SK-N-SH (cell line): ENCODE measurements at regions not wholly inside any gene's neighbourhood (a gene's known extent, or its start where the extent isn't known, plus 50 kb on each side); places are given as distances from the start of the nearest gene placed in this dataset.

Experiments used
- CTCF ChIA-PET: fragments of 300-600, 350-600 bp; formaldehyde crosslinking; extraction: SDS; loops from one replicate; lab custom pipeline; 2021; lab: Yijun Ruan, JAX
- POLR2A ChIA-PET: fragments of 350-600 bp; sonication (Branson Sonifier 250); formaldehyde crosslinking; extraction: SDS; loops from one replicate; lab custom pipeline; 2020; ENCODE audit warnings: antibody characterized with exemption, inconsistent platforms; lab: Yijun Ruan, JAX
- DNase-seq: peaks from one replicate; pipeline ENCODE4 v3.0.0; 2012
- H2AFZ ChIP-seq: fragments of 200-600 bp; sonication (generic); 2 replicates; pipeline ENCODE4 v1.8.1; 2016; ENCODE audit warnings: antibody characterized with exemption, mild to moderate bottlenecking, low read depth
- H3F3A ChIP-seq: fragments of 200-600 bp; sonication (generic); replicated peaks from 2 replicates; pipeline ENCODE3; 2016; ENCODE audit warnings: antibody characterized with exemption, mild to moderate bottlenecking; ENCODE audit not compliant: insufficient read depth
- H3K27ac ChIP-seq, 2 experiments: fragments of 200-500 bp in 1 of 2; fragments of 200-600 bp in 1 of 2; sonication (Bioruptor generic) in 1 of 2; sonication (generic), shearing (Covaris generic) in 1 of 2; 2 replicates each; pipeline versions ENCODE4 v1.5.1 to v1.6.1; 2014 to 2016; ENCODE audit warnings: low read depth in 2 of 2, inconsistent platforms in 1 of 2, low read length in 1 of 2, mild to moderate bottlenecking in 1 of 2, mixed read lengths in 1 of 2
- H3K27me3 ChIP-seq: fragments of 200-600 bp; sonication (generic), shearing (Covaris generic); 2 replicates; pipeline ENCODE4 v1.6.1; 2016; ENCODE audit warnings: mixed run types; ENCODE audit not compliant: insufficient read depth
- H3K36me3 ChIP-seq, 2 experiments: fragments of 200-500 bp in 1 of 2; fragments of 200-600 bp in 1 of 2; sonication (Bioruptor generic) in 1 of 2; sonication (generic) in 1 of 2; replicated peaks in 1 of 2; 2 replicates each; pipeline versions ENCODE3 to v1.5.1; 2014 to 2016; ENCODE audit warnings: low read length in 1 of 2, mild to moderate bottlenecking in 1 of 2; ENCODE audit not compliant: insufficient read depth in 2 of 2, control insufficient read depth in 1 of 2
- H3K4me1 ChIP-seq, 2 experiments: fragments of 200-500 bp in 1 of 2; fragments of 200-600 bp in 1 of 2; sonication (Bioruptor generic) in 1 of 2; sonication (generic), shearing (Covaris generic) in 1 of 2; 2 replicates each; pipeline versions ENCODE4 v1.5.1 to v1.6.1; 2014 to 2016; ENCODE audit warnings: low read depth in 1 of 2, low read length in 1 of 2, mixed run types in 1 of 2; ENCODE audit not compliant: insufficient read depth in 2 of 2, control insufficient read depth in 1 of 2
- H3K4me2 ChIP-seq: fragments of 200-600 bp; sonication (generic), shearing (Covaris generic); 2 replicates; pipeline ENCODE4 v1.6.1; 2017; ENCODE audit warnings: mixed run types
- H3K4me3 ChIP-seq, 2 experiments: fragments of 200-500 bp in 1 of 2; fragments of 200-600 bp in 1 of 2; sonication (Bioruptor generic) in 1 of 2; sonication (generic), shearing (Covaris generic) in 1 of 2; 2 replicates each; pipeline versions ENCODE4 v1.5.1 to v1.8.1; 2014 to 2016; ENCODE audit warnings: low read depth in 2 of 2, inconsistent platforms in 1 of 2, low read length in 1 of 2, mild to moderate bottlenecking in 1 of 2, mixed read lengths in 1 of 2, moderate library complexity in 1 of 2
- H3K79me2 ChIP-seq: fragments of 200-600 bp; sonication (generic); 2 replicates; pipeline ENCODE4 v1.8.1; 2017; ENCODE audit warnings: mild to moderate bottlenecking; ENCODE audit not compliant: insufficient read depth
- H3K9ac ChIP-seq: fragments of 200-600 bp; sonication (generic); 2 replicates; pipeline ENCODE4 v1.6.1; 2017; ENCODE audit warnings: mixed run types
- H3K9me2 ChIP-seq: fragments of 200-600 bp; sonication (generic); 2 replicates; pipeline ENCODE4 v1.6.1; 2017; ENCODE audit warnings: mixed run types
- H3K9me3 ChIP-seq: fragments of 200-600 bp; sonication (generic); 2 replicates; pipeline ENCODE4 v1.6.1; 2017; ENCODE audit warnings: mixed run types, mild to moderate bottlenecking, moderate library complexity
- H4K20me1 ChIP-seq: fragments of 200-600 bp; sonication (generic); 2 replicates; pipeline ENCODE4 v1.6.1; 2017; ENCODE audit warnings: mild to moderate bottlenecking, mixed run types; ENCODE audit not compliant: insufficient read depth
- ELF1 ChIP-seq: IDR thresholded peaks from 2 replicates; pipeline ENCODE4 v1.4.0; 2012
- FOSL2 ChIP-seq: IDR thresholded peaks from 2 replicates; pipeline ENCODE4 v1.4.0; 2012; ENCODE audit warnings: low read depth, mild to moderate bottlenecking, moderate library complexity, borderline replicate concordance
- FOXJ3 ChIP-seq: sonication (generic); formaldehyde crosslinking; IDR thresholded peaks from 2 replicates; pipeline ENCODE4 v1.5.1; 2020; ENCODE audit warnings: mild to moderate bottlenecking, missing genetic modification reagents
- FOXM1 ChIP-seq: IDR thresholded peaks from 2 replicates; pipeline ENCODE4 v1.4.0; 2012; ENCODE audit warnings: low read depth, mild to moderate bottlenecking
- GABPA ChIP-seq: IDR thresholded peaks from 2 replicates; pipeline ENCODE4 v1.4.0; 2012; ENCODE audit warnings: low read depth, mild to moderate bottlenecking
- GATA2 ChIP-seq: sonication (generic); formaldehyde crosslinking; IDR thresholded peaks from 2 replicates; pipeline ENCODE4 v1.5.0; 2020; ENCODE audit warnings: mild to moderate bottlenecking, missing genetic modification reagents
- IRF3 ChIP-seq: fragments of 150-350 bp; IDR thresholded peaks from 2 replicates; pipeline ENCODE4 v1.6.1; 2016; ENCODE audit warnings: mild to moderate bottlenecking, low read depth, low read length
- MEF2A ChIP-seq: IDR thresholded peaks from 2 replicates; pipeline ENCODE4 v1.4.0; 2012; ENCODE audit warnings: low read depth, borderline replicate concordance
- NFIC ChIP-seq: IDR thresholded peaks from 2 replicates; pipeline ENCODE4 v1.4.0; 2012; ENCODE audit warnings: borderline replicate concordance
- POLR2AphosphoS5 ChIP-seq: IDR thresholded peaks from 2 replicates; pipeline ENCODE4 v1.6.1; 2012; ENCODE audit warnings: low read depth, low read length
- RAD21 ChIP-seq: IDR thresholded peaks from 2 replicates; pipeline ENCODE4 v1.6.1; 2012; ENCODE audit warnings: mild to moderate bottlenecking, low read length
- RCOR1 ChIP-seq: fragments of 150-350 bp; IDR thresholded peaks from 2 replicates; pipeline ENCODE4 v1.6.1; 2017; ENCODE audit warnings: antibody characterized with exemption, low read length
- RFX5 ChIP-seq: IDR thresholded peaks from 2 replicates; pipeline ENCODE4 v1.6.1; 2012; ENCODE audit warnings: mild to moderate bottlenecking, improper control_type of control experiment, low read length
- RXRA ChIP-seq: IDR thresholded peaks from 2 replicates; pipeline ENCODE4 v1.4.0; 2012; ENCODE audit warnings: low read depth, mild to moderate bottlenecking, borderline replicate concordance
- SIN3A ChIP-seq: IDR thresholded peaks from 2 replicates; pipeline ENCODE4 v1.6.1; 2012; ENCODE audit warnings: low read depth, mild to moderate bottlenecking, low read length, moderate library complexity, borderline replicate concordance
- TAF1 ChIP-seq: IDR thresholded peaks from 2 replicates; pipeline ENCODE4 v1.6.1; 2012; ENCODE audit warnings: low read depth, mild to moderate bottlenecking, low read length, moderate library complexity, borderline replicate concordance
- USF2 ChIP-seq: fragments of 150-350 bp; IDR thresholded peaks from 2 replicates; pipeline ENCODE4 v1.6.1; 2017; ENCODE audit warnings: antibody characterized with exemption, low read length, low read depth, borderline replicate concordance
- WGBS: methylation state at CpG from one replicate; pipeline ENCODE4 v1.1.6; 2017; ENCODE audit warnings: low lambda C conversion rate; 5-methylcytosine and 5-hydroxymethylcytosine counted together
- TF ChIP-seq, protein P1 (sequence below): IDR thresholded peaks from 2 replicates; pipeline ENCODE4 v1.6.1; 2012; ENCODE audit warnings: mild to moderate bottlenecking, low read depth, low read length, moderate library complexity

DNA sequence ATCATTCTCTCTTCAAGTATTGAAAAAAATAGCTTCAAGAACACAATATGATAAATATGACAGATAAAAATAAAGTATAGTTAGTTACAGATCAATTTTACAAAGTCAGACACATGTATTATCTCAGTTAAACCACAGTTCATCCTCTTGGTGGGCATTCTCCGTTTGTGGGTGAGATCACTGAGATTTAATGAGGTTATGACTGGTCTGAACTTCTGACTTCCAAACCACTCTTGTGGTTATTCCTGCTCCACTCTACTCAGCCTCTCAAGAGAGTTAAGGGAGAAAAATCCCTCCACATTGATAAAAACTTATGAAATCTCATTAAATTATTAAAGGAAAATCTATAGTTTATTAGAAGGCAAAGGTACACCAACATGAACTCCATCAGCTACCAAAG, 229.9 kb upstream of the LRTM1 start:
- WGBS: 42% methylated on average over 1 of the region's 1 CpG
- Histone ChIP-seq H3K27me3 (no peaks in the 10 kb centered on the region), H3K9me3 (no peaks in the 10 kb centered on the region), H4K20me1 (no peaks in the 10 kb centered on the region), H3K36me3 (no peaks in the 10 kb centered on the region), H3F3A (peaks cover 33% of the 10 kb centered on the region), H3K9ac (no peak overlapping the region), H3K4me1 (peaks cover 8 to 22% of the 10 kb centered on the region in 2 experiments), H3K4me2 (no peak overlapping the region), H3K4me3 (no peak overlapping the region), H3K9me2 (no peaks in the 10 kb centered on the region), H2AFZ (no peak overlapping the region), H3K27ac (no peak overlapping the region), H3K79me2 (no peaks in the 10 kb centered on the region; the same call in 1 of the 2 replicates)
- ChIA-PET CTCF (interaction anchor here (1.7 kb wide), 1 partner anchor 24 kb away, joined by 6 read pairs; no protein-coding TSS in a partner anchor), POLR2A (no interaction called here)
- no peak for DNase-seq
- TF ChIP-seq GATA2 (CRISPR knock-in tag): no peak
- TF ChIP-seq NFIC: no peak
- TF ChIP-seq RAD21: no peak
- no peak for TF ChIP-seq FOSL2
- no peak for TF ChIP-seq SIN3A
- no peak for TF ChIP-seq POLR2AphosphoS5
- no peak for TF ChIP-seq RCOR1
- TF ChIP-seq FOXJ3 (CRISPR knock-in tag): no peak
- TF ChIP-seq GABPA: no peak
- no peak for TF ChIP-seq RXRA
- no peak for TF ChIP-seq USF2
- no peak for TF ChIP-seq MEF2A

- POLR2A ChIA-PET: no interaction called here
- Histone ChIP-seq H3K9ac (no peak overlapping the region), H3K27ac (no peak overlapping the region), H3K9me2 (no peaks in the 10 kb centered on the region), H3K4me3 (no peak overlapping the region), H3K4me1 (peaks cover 8 to 17% of the 10 kb centered on the region in 2 experiments), H4K20me1 (no peaks in the 10 kb centered on the region), H3K79me2 (no peaks in the 10 kb centered on the region; the same call in 1 of the 2 replicates), H3K4me2 (no peak overlapping the region), H2AFZ (no peak overlapping the region), H3K36me3 (no peaks in the 10 kb centered on the region), H3K27me3 (no peaks in the 10 kb centered on the region), H3K9me3 (no peaks in the 10 kb centered on the region), H3F3A (peaks cover 28% of the 10 kb centered on the region)
- no peak for DNase-seq
- CTCF ChIA-PET: no interaction called here
- 68% methylated on average over 9 of the region's 9 CpGs for WGBS
- TF ChIP-seq TAF1: no peak
- no peak for TF ChIP-seq ELF1
- TF ChIP-seq IRF3: no peak
- no peak for TF ChIP-seq FOXM1
- no peak for TF ChIP-seq RFX5
- TF ChIP-seq, protein P1, sequence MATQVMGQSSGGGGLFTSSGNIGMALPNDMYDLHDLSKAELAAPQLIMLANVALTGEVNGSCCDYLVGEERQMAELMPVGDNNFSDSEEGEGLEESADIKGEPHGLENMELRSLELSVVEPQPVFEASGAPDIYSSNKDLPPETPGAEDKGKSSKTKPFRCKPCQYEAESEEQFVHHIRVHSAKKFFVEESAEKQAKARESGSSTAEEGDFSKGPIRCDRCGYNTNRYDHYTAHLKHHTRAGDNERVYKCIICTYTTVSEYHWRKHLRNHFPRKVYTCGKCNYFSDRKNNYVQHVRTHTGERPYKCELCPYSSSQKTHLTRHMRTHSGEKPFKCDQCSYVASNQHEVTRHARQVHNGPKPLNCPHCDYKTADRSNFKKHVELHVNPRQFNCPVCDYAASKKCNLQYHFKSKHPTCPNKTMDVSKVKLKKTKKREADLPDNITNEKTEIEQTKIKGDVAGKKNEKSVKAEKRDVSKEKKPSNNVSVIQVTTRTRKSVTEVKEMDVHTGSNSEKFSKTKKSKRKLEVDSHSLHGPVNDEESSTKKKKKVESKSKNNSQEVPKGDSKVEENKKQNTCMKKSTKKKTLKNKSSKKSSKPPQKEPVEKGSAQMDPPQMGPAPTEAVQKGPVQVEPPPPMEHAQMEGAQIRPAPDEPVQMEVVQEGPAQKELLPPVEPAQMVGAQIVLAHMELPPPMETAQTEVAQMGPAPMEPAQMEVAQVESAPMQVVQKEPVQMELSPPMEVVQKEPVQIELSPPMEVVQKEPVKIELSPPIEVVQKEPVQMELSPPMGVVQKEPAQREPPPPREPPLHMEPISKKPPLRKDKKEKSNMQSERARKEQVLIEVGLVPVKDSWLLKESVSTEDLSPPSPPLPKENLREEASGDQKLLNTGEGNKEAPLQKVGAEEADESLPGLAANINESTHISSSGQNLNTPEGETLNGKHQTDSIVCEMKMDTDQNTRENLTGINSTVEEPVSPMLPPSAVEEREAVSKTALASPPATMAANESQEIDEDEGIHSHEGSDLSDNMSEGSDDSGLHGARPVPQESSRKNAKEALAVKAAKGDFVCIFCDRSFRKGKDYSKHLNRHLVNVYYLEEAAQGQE: no peak
- no peak for TF ChIP-seq USF2
Measured at GRCh38 chr3:55156851-55157650, 229.2 kb upstream of the LRTM1 start.
